GM03348 (cell line): ENCODE measurements at regions not wholly inside any gene's neighbourhood (a gene's known extent, or its start where the extent isn't known, plus 50 kb on each side); places are given as distances from the start of the nearest gene placed in this dataset.
"Not testable (repeated sequence)": the region's sequence is repeated elsewhere in the genome, so short reads cannot be mapped to it uniquely, and the experiment has no call there.

Experiments used
- DNase-seq: peaks from one replicate; pipeline ENCODE4 v3.0.0; 2012; ENCODE audit warnings: low spot score

DNA sequence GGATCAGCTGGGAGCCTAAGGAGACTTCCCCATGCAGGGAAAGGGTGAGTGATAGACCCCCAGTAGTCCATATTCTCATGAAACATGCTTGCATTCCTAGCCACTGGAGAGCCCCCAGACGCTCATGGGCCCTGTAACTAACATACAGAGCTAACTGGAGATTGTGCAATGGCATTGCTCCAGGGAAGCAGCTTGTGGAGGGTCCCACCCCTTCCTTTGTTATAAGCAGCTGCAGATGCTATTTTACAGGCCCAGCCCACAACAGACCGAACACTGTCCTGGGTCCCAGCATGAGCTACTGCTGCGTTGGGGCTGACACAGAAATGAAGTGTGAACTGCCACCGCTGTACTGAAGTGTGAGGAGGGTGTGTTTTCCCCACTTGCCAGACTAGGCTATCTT lies 1465.7 kb upstream of the DIAPH2 start:
- DNase-seq = no peak

DNA sequence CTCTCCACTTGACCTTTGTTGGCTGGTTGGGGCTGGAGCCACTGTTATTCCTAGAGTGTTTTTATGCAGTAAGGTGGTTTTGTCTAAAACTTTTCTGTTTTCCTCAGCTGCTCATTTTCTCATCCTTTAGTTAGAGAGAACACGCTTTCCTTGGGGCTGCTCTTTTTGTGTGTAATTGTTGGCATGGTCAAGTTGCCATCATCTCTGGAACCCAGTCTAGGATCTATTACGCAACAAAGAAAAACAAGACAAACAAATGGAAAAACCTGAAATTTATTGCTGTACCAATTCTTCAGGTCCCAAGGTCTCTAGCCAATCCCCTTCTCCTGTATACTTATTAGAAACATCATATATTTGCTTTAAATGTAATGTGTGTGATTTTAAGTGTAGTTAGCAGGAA lies 1436.3 kb upstream of the DIAPH2 start:
- DNase-seq = no peak

DNA sequence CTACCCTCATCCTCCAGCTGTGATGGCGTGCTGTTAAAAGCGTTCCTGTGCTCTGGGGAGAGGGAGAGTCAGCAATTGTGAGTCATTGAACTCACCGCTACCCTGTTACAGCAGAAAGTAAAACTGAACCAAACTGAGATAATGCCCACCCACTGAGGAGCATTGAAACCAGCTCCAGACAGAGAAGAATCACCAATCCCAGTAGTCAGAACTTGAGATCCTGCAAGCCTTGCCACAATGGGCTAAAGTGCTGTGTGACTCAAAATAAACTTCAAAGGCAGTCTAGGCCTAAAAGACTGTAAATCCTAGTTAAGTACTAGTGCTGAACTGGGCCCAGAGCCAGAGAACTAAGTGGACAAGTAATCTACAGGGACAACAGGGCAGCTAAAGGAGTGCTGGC lies 1394.2 kb upstream of the DIAPH2 start:
- DNase-seq = no peak

DNA sequence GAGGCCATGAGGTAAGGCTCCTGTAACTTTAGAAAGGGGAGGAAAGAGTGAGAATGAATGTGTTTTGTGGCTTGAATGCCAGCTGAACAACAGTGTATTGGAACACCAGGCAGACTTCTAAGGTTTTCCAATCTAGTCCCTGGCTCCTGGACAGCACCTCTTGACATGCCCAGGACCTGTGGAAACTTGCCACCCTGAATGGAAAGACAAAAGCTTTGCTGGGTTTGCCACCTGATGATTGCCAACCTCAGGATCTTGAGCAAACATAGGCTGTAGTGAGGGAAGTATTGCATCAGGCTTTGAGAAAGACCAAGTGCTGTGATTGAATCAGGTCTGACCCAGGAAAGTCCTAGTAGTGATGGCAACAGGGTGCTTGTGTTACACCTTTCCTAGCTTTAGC lies 1393.1 kb upstream of the DIAPH2 start:
- DNase-seq = no peak

DNA sequence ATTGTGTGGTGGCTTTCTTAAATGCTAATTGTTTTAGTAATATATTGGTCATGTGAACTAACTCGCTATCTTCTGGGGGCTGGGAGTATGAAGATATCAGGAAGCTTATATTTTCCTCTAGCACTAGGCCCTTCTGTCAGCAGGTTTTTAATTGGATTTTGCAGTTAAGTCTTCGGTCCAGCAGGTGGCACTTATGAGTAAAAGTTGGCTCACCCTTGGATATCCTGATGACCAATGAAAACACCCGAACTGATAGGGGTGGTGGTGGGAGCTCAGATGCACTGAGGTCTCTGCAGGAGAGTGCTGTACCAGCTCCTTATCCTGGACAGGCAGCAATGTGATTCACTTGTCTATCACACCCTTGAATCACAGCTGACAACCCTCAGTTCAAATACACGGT lies 1365.8 kb upstream of the DIAPH2 start:
- DNase-seq = peak; percentile 1

DNA sequence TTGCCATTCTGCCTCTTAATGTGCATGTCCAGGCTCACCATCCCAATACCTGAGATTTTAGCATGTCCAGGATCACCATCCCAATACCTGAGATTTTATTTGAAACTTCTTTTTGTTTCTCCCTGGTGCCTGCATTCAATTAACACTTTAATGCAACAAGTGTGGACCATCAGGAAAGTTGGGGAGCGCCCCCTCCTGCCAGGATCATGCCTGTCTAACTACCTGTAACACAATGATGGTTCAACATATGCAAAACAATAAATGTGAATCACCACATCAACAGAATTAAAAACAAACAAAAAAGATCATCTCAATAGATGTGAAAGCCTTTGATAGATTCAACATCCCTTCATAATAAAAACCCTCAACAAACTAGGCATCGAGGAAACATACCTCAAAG lies 1359.5 kb upstream of the DIAPH2 start:
- DNase-seq = no peak

DNA sequence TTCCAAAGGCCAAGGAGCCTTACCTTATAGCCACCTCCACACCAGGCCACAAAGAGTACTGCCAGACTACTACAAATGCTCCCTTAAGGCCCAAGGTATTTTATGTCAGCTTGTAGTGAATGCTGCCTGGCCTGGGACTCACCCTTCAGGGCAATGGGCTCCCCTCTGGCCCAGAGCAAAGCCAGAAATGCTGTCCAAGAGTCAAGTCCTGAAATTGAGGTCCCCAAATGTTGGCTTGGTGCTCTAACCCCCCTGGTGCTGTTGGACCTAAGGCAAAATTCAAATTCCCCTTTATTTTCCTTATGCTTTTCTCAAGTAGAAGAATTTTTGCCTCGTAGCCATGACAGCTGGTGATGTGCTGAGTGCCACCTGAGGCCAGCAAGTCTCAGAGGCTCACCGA lies 1354.3 kb upstream of the DIAPH2 start:
- no peak for DNase-seq

DNA sequence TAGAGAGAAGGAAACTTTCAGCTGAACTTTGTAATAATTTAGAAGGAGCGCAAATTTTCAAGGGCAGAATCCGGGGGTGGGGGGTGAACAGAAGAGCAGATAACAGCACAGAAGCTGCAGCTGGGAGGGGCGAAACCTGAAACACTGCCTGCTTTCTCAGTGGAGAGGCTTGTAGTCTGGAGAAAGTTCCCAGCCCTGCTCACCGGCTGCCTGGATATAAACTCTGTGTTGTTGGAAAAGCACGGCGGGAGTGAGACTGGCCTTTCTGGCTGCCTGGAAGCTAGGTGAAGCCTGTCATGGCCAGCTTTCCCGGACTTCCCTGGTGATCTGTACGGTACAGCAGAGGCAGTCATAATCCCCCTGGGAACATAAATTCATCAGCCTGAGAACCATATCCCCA lies 1352.1 kb upstream of the DIAPH2 start:
- DNase-seq = no peak

DNA sequence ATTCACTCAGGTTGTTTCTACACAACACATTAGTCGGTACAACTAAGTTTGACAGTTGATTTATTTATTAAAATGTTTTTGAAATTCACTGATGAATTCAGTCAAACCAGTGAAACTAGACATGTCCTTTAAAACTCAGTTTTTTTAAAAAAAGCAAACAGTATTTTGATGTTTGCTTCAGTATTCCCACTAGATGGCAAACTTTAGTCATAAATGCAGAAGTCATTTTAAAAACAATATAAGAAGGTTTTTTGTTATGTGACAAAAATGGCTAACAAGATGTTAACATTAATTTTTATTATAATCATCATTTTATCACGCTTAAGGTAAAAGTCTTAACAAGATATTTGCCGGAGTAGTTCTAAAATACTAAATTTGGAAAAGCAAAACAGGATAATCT lies 1337.8 kb upstream of the DIAPH2 start:
- no peak for DNase-seq

DNA sequence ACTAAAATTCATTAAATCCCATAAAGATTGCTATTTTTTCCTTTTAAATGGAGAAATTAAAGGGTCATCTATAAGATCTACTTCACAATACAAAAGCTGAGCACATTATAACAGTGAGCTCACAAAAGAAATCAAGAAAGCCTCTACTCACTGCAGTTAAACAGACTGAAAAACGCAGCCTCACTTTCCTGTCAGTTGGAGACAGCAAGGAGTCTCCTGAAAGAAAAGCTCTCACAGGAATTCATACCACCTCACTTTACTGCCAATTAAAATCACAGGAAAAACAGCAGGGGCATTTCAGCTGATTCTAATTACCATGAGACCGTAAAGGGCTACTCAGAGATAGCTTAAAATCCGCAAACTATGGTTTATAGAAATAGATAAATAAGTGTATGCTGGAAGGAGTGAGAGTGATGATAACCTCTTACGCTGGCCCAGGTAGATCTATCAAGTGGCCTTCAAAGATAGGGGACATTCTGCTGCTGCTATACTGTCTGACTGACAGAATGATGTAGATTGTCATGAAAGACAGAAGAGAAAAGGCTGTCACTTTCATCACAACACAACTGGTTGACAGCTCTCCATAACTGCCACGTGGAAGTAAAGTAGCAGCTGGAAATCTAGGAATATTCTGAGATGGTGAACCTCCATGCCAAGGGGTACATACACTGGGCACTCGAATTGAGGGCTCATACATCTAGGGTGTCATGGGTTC lies 1333.7 kb upstream of the DIAPH2 start:
- no peak for DNase-seq

DNA sequence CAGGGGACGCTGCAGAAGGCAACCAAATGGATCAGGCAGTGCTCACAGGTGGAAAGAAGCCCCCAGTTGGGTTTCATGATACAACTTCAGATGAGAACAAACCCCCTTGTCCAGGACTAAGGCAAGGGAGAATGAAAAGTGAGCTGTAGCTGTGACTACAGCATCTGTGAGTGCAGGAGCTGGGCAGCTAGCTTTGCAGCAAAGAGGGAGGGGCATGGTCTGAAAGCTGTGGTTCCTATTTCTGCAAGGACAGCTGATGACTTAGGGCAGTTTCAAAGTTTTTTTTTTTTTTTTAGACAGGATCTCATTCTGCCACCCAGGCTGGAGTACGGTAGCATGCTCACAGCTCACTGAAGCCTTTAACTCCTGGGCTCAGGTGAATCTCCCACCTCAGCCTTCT lies 1317.4 kb upstream of the DIAPH2 start:
- no peak for DNase-seq

DNA sequence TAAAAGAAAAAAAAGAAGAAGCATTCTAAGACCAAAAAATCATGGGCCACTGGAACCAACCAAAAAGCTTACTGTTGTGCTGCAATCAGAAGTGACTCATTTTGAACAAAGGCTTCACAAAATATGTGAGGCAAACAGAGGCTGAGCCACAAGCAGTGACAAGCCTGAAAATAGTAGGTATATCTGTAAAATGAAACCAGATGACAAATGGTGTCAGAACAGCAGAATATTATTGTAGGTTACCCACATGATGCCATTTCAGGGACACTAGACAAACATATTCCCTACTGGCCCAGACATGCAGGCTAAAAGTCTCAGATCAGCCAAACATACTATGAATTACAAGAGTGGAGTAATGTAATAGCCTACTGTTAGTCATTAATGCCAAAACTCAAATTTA lies 1301.8 kb upstream of the DIAPH2 start:
- DNase-seq = no peak

DNA sequence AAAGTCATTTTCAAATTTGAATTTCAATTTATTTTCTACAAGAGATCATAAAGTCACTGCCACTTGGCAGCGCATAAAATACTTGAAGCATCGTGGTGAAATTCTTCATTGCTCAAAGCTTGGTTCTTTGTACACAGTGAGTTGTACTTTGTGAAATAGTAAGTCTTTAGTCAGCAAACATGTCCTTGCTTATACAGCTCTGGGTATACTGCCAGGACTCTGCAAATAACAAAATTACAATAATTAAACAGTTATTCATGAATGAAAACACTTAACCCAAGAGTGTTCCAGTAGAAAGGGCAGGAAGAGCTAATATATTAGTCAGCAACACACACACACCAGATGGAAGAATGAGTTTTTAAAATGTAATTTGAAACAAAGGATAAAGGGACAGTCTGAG lies 1300.9 kb upstream of the DIAPH2 start:
- DNase-seq = no peak

DNA sequence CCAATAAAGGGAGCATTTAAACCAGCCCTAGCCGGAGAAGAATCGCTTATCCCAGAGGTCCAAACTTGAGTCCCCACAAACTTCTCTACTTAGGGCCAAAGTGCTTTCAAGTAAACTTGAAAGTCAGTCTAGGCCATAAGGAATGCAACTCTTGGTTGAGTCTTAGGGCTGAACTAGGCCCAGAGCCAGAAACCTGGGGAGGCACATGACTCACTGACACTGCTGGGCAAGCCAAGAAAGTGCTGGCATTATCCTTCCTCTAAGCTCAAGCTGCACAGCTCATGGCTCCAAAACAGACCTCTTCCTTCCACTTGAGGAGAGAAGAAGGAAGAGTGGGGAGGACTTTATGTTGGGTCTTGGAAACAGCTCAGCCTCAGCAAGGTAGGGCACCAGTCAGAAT lies 1257.3 kb upstream of the DIAPH2 start:
- no peak for DNase-seq

DNA sequence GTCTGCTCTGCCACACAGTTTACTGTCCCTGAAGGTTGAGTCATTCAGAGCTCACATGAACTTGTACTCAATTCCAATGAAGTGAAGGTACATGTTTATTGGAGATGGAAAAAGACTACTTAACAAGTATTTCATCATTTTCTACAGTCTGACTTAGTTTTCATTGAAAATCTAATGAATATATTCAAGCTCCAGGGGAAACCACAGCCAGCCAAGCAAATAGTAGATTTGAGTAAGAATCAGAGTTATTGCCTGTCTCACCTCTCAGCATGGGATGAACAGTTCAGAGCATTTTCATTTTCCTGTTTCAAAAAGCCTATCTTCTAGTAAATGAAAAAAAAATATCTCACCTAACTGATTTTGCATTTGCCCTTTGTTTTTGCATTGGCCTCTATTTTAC lies 1249.4 kb upstream of the DIAPH2 start:
- no peak for DNase-seq

DNA sequence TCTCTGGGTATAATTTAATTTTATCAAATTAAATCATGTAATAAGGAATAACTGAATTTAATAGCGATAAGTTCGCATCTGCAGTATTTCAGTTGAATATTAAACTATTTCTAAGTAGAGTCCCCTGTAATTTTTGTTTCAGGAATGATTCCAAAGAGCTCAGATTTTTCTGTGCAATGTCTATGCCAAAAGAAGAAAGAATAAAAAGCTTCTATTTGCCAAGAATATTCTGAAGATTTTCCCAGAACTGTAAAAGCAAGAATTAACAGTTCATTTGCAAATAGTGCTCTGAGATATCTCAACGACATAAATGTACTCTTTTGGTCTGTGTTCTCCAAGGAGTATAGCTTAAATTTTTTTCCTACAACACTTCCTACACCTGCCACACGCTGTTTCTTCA lies 1242.8 kb upstream of the DIAPH2 start:
- DNase-seq = no peak

DNA sequence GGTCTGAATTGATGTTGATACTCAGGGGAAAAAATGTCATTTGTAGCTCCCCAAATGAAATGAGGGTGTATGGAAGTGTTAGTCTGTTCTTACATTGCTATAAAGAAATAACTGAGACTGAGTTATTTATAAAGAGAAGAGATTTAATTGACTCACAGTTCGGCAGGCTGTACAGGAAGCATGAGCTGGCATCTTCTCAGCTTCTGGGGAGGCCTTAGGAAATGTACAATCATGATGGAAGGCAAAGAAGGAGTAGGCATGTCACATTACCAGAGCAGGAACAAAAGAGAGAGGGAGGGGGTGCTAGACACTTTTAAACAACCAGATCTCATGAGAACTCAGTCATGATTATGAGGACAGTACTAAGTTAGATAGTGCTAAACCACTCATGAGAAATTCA lies 1199.9 kb upstream of the DIAPH2 start:
- no peak for DNase-seq

DNA sequence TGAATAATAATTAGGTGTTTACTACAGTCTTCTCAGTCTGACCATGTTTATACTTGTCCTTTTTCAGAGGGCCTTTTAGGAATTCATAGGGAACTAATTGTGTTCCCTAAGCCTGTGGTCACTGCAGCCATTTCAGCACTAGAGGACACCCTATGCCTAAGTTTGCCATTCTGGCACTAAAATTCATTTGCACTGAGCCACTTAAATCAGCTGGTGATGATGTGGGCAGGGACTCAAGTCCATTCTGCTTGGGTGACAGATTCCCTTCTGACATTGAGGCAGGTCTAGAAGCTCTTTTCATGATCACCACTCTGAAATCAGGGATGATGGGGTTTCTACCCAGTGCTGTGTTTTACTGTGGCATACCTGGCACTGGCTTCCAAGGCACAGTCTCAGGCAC lies 1178.9 kb upstream of the DIAPH2 start:
- DNase-seq = no peak

DNA sequence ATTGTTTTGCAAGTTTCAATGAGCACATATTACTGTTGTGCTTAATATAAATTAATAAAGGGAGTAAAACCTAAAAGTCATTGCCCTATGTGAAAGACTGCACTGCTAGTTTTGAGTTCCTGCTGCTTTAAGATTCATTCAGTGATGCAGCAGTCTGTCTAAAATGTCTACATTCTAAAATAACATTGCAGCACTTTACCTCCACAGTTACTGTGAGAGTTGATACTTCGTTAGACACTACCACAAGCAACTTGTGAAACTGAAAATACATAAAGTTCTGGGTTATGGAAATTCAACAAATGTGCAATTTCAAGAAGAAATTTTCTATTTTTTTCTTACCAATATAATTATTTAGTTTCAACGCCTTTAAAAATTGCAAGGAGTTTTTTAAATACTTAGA lies 1175.2 kb upstream of the DIAPH2 start:
- DNase-seq = no peak

DNA sequence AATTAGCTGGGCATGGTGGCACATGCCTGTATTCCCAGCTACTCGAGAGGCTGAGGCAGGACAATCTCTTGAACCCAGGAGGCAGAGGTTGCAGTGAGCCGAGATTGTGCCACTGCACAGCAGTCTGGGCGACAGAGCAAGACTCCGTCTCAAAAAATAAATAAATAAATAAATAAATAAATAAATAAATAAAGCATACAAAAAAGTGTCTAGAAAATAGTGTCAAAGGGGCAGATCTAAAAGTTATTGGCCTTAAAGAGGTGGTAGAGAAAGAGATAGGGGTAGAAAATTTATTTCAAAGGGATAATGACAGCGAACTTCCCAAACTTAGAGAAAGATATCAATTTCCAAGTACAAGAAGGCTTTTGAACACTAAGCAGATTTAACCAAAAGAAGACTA lies 1160.6 kb upstream of the DIAPH2 start:
- not testable (repeated sequence) for DNase-seq

DNA sequence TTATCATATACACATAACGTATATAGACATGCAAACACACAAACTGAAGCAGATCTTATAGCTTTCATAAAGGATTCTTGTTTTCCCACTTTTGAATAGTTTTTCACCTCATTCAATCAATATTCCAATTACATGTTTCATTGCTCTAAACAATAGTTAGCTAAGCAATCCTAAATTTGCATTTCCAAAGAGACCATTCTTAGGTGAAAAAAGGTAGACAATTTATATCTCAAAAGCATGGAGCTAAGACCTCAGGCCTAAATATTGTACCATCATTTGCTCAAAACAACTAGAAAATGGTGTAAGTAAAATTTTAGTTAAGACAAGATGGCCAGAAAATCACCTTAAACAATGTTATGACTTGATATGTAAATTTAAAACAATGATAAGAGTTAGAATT lies 1148.5 kb upstream of the DIAPH2 start:
- DNase-seq = no peak

DNA sequence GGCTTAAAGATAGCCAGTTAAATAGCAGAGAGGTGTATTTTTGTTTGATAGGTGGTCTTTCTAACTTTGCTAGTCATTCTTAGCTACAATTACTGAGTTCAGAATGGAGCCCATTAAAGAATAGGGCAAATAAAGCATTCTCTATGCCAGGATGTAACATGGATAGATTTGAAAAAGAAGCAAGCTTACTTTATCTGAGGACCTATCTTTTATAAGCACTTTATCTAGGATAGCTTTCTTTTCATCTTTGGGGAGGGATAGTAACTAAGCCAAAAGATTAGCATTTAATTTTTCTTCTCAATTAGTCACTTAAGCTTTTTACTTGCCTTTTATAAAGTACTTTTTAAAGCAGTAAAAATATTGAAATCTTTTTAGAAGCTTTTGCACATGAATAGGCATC lies 1148.0 kb upstream of the DIAPH2 start:
- no peak for DNase-seq

DNA sequence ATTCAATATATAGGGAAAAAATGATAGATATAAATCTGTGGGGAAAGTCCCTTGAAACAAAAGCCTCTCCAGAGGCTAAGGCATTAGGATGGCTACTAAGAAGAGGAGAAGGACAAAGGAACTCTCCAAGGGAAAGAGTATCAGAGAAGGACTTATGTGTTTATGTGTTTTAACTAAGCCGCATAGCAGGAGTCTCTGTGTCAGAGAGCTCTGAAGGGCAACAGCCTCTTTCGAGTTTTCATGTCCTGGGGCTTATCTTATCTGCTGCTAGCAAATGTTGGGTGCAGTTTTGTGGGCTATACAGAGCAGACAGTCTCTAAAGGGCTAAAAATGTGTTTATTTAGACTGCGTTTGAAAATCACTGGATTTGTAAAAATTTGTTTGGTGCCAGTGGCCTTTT lies 1145.6 kb upstream of the DIAPH2 start:
- no peak for DNase-seq

DNA sequence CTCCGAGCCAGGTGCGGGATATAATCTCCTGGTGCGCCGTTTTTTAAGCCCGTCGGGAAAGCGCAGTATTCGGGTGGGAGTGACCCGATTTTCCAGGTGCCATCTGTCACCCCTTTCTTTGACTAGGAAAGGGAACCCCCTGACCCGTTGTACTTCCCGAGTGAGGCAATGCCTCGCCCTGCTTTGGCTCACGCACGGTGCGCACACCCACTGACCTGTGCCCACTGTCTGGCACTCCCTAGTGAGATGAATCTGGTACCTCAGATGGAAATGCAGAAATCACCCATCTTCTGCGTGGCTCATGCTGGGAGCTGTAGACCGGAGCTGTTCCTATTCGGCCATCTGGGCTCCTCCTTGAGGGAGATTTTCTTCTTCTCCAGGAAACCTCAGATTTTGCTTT lies 1135.1 kb upstream of the DIAPH2 start:
- not testable (repeated sequence) for DNase-seq

DNA sequence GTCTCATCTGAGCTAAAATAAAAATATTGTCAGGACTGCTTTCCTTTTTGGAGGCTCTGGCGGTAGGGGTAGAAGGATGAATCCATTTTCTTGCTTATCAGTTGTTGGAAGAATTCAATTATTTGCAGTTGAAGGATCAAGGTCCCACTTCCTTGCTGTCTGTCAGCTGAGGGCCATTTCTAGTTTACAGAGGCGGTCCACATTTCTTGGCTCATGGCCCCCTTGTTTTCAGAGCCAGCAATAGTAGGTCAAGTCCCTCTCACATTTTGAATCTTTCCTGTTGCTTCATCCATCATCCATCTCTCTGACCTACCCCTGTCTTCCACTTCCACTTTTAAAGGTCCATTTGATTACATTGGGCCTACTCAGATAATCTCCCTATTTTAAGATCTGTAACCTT lies 1099.3 kb upstream of the DIAPH2 start:
- no peak for DNase-seq
